CD4-positive, alpha-beta memory T cell (primary cell): ENCODE measurements at regions not wholly inside any gene's neighbourhood (a gene's known extent, or its start where the extent isn't known, plus 50 kb on each side); places are given as distances from the start of the nearest gene placed in this dataset.
"Not testable (repeated sequence)": the region's sequence is repeated elsewhere in the genome, so short reads cannot be mapped to it uniquely, and the experiment has no call there.

Experiments
- CTCF ChIA-PET: fragments of 350-600 bp; sonication (Branson Sonifier 250); formaldehyde crosslinking; loops from one replicate; lab custom pipeline; 2021; ENCODE audit warnings: inconsistent platforms; ENCODE audit not compliant: partially characterized antibody; lab: Charles Lee
- POLR2A ChIA-PET: fragments of 350-600 bp; sonication (Branson Sonifier 250); formaldehyde crosslinking; loops from one replicate; lab custom pipeline; 2021; ENCODE audit not compliant: partially characterized antibody; lab: Charles Lee
- DNase-seq, 5 donors: peaks; one replicate each; pipeline versions ENCODE4 v3.0.0 to v3.0.0-alpha.2; 2020 to 2022; ENCODE audit warnings: mixed read lengths in 1 of 5
- H3K27ac ChIP-seq: one replicate; pipeline ENCODE4 v1.7.0; 2013; ENCODE audit warnings: low read depth, low read length
- H3K27me3 ChIP-seq: 2 replicates; pipeline ENCODE4 v1.7.0; 2013; ENCODE audit warnings: mild to moderate bottlenecking, low read length, moderate library complexity; ENCODE audit not compliant: insufficient read depth
- H3K36me3 ChIP-seq: 2 replicates; pipeline ENCODE4 v1.7.0; 2013; ENCODE audit warnings: mild to moderate bottlenecking, low read length, moderate library complexity; ENCODE audit not compliant: insufficient read depth
- H3K4me1 ChIP-seq: 2 replicates; pipeline ENCODE4 v1.7.0; 2013; ENCODE audit warnings: mild to moderate bottlenecking, low read length, moderate library complexity; ENCODE audit not compliant: insufficient read depth
- H3K4me3 ChIP-seq, 2 donors: one replicate each; pipeline ENCODE4 v1.7.0; 2013; ENCODE audit warnings: low read length in 2 of 2, mild to moderate bottlenecking in 1 of 2
- H3K9me3 ChIP-seq, 2 donors: one replicate each; pipeline ENCODE4 v1.7.0; 2013; ENCODE audit warnings: low read length in 2 of 2, control low read depth in 1 of 2; ENCODE audit not compliant: control insufficient read depth in 1 of 2
- H3K27ac Mint-ChIP-seq, 7 donors: one replicate each; pipeline ENCODE4 v1.8.0; 2020 to 2021; ENCODE audit warnings: mixed read lengths in 7 of 7, mild to moderate bottlenecking in 6 of 7, inconsistent platforms in 3 of 7, moderate library complexity in 3 of 7
- H3K27me3 Mint-ChIP-seq, 2 donors: one replicate each; pipeline ENCODE4 v1.8.0; 2020 to 2021; ENCODE audit warnings: mixed read lengths in 2 of 2
- H3K36me3 Mint-ChIP-seq, 2 donors: one replicate each; pipeline ENCODE4 v1.8.0; 2020 to 2021; ENCODE audit warnings: mixed read lengths in 2 of 2, inconsistent platforms in 1 of 2, mild to moderate bottlenecking in 1 of 2
- H3K4me1 Mint-ChIP-seq, 4 donors: one replicate each; pipeline ENCODE4 v1.8.0; 2020 to 2021; ENCODE audit warnings: mixed read lengths in 4 of 4, mild to moderate bottlenecking in 1 of 4
- H3K4me3 Mint-ChIP-seq, 8 donors: one replicate each; pipeline ENCODE4 v1.8.0; 2020 to 2021; ENCODE audit warnings: mixed read lengths in 8 of 8, mild to moderate bottlenecking in 7 of 8, moderate library complexity in 6 of 8, inconsistent platforms in 3 of 8
- H3K9me3 Mint-ChIP-seq, 8 donors: one replicate each; pipeline ENCODE4 v1.8.0; 2020 to 2021; ENCODE audit warnings: mixed read lengths in 8 of 8, mild to moderate bottlenecking in 5 of 8, inconsistent platforms in 3 of 8, moderate library complexity in 1 of 8
- intact Hi-C: fragments of 100-400 bp; cut with micrococcal nuclease; formaldehyde crosslinking; loops from one replicate; pipeline ENCODE4 v1.15.1; 2023

GRCh38 chr7:94779861-94780260 is 123.9 kb upstream of the SGCE start:
- DNase-seq = no peak
- H3K27me3 ChIP-seq = no peaks in the 10 kb centered on the region
- ChIA-PET POLR2A (no interaction called here), CTCF (no interaction called here)
- H3K4me1 ChIP-seq = no peaks in the 10 kb centered on the region
- H3K27me3 Mint-ChIP-seq = no peaks in the 10 kb centered on the region
- H3K4me3 Mint-ChIP-seq = no peak overlapping the region
- H3K9me3 Mint-ChIP-seq = peaks cover 0 to 6% (median 1%) of the 10 kb centered on the region in 8 donors
- no peaks in the 10 kb centered on the region for H3K36me3 ChIP-seq
- no peaks in the 10 kb centered on the region for H3K36me3 Mint-ChIP-seq
- no peak overlapping the region for H3K4me3 ChIP-seq
- H3K9me3 ChIP-seq = no peaks in the 10 kb centered on the region
- H3K4me1 Mint-ChIP-seq = no peaks in the 10 kb centered on the region
- intact Hi-C loops = no loop called here
- no peak overlapping the region for H3K27ac Mint-ChIP-seq
- no peak overlapping the region for H3K27ac ChIP-seq

- H3K9me3 Mint-ChIP-seq = peaks cover 0 to 9% (median 3%) of the 10 kb centered on the region in 8 donors
Measured at GRCh38 chr7:94781236-94781635, 125.3 kb upstream of the SGCE start.

DNA sequence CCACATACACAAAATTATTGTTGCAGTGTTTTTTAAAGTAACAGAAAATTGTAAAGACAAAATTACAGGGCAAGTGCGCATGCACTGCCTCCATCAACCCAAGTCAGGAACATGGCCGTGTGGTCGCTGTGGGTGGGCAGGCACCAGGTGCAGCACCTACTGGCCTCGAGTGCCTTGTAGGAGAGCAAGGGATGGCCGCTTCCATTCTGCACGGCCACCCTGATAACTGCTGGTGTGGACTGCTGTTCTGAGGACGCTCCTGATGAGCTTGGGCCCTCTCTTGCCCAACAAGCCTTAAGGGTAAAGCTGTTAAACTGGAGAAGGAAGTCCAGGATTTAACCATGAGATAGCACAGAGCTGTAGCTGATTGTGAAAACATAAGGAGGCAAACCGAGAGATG is 124.6 kb upstream of the PPP1R9A start:
- Mint-ChIP-seq H3K27me3 (no peaks in the 10 kb centered on the region), H3K4me1 (no peaks in the 10 kb centered on the region), H3K9me3 (peaks cover 0 to 9% (median 3%) of the 10 kb centered on the region in 8 donors), H3K27ac (no peak overlapping the region), H3K4me3 (peak overlapping the region in 1 of 8 donors; percentile 62), H3K36me3 (no peaks in the 10 kb centered on the region)
- no peaks in the 10 kb centered on the region for H3K4me1 ChIP-seq
- ChIA-PET CTCF (no interaction called here), POLR2A (no interaction called here)
- H3K27me3 ChIP-seq = no peaks in the 10 kb centered on the region
- intact Hi-C loops = no loop called here
- H3K36me3 ChIP-seq = no peaks in the 10 kb centered on the region
- no peak overlapping the region for H3K27ac ChIP-seq
- H3K4me3 ChIP-seq = no peak overlapping the region
- no peak for DNase-seq
- no peaks in the 10 kb centered on the region for H3K9me3 ChIP-seq

More at GRCh38 chr7:94781236-94781635, 125.3 kb upstream of the SGCE start:
- Mint-ChIP-seq H3K4me3 (no peak overlapping the region), H3K4me1 (no peaks in the 10 kb centered on the region), H3K27ac (no peak overlapping the region), H3K36me3 (no peaks in the 10 kb centered on the region), H3K27me3 (no peaks in the 10 kb centered on the region)
- H3K27me3 ChIP-seq = no peaks in the 10 kb centered on the region
- intact Hi-C loops = no loop called here
- H3K9me3 ChIP-seq = no peaks in the 10 kb centered on the region
- ChIA-PET POLR2A (no interaction called here), CTCF (no interaction called here)
- H3K36me3 ChIP-seq = no peaks in the 10 kb centered on the region
- no peak for DNase-seq
- no peak overlapping the region for H3K27ac ChIP-seq
- no peaks in the 10 kb centered on the region for H3K4me1 ChIP-seq
- no peak overlapping the region for H3K4me3 ChIP-seq

GRCh38 chr7:94787285-94787684 is 120.1 kb upstream of the PPP1R9A start:
- CTCF ChIA-PET = no interaction called here
- Histone ChIP-seq H3K4me3 (no peak overlapping the region), H3K9me3 (no peaks in the 10 kb centered on the region), H3K4me1 (no peaks in the 10 kb centered on the region), H3K27ac (no peak overlapping the region), H3K27me3 (no peaks in the 10 kb centered on the region), H3K36me3 (no peaks in the 10 kb centered on the region)
- POLR2A ChIA-PET = no interaction called here
- Mint-ChIP-seq H3K36me3 (no peaks in the 10 kb centered on the region), H3K9me3 (peaks cover 0 to 15% (median 5%) of the 10 kb centered on the region in 8 donors), H3K4me1 (no peaks in the 10 kb centered on the region), H3K27ac (no peak overlapping the region), H3K27me3 (no peaks in the 10 kb centered on the region), H3K4me3 (no peak overlapping the region)
- intact Hi-C loops = no loop called here
- no peak for DNase-seq

GRCh38 chr7:94788378-94788777 is 119.0 kb upstream of the PPP1R9A start:
- intact Hi-C loops, H3K27me3 ChIP-seq, H3K27ac ChIP-seq, CTCF ChIA-PET, POLR2A ChIA-PET, DNase-seq, H3K4me1 ChIP-seq, H3K4me3 ChIP-seq, H3K27ac Mint-ChIP-seq, H3K36me3 Mint-ChIP-seq, H3K4me3 Mint-ChIP-seq, H3K4me1 Mint-ChIP-seq, H3K9me3 ChIP-seq, H3K36me3 ChIP-seq, H3K27me3 Mint-ChIP-seq: not testable (repeated sequence)
- peaks cover 0 to 15% (median 4%) of the 10 kb centered on the region in 8 donors for H3K9me3 Mint-ChIP-seq

- no peak overlapping the region for H3K27ac ChIP-seq
- no peaks in the 10 kb centered on the region for H3K4me1 Mint-ChIP-seq
- peaks cover 0 to 1% of the 10 kb centered on the region in 2 donors for H3K27me3 Mint-ChIP-seq
- peaks cover 0 to 8% (median 4%) of the 10 kb centered on the region in 8 donors for H3K9me3 Mint-ChIP-seq
- intact Hi-C loops = no loop called here
- H3K36me3 ChIP-seq = no peaks in the 10 kb centered on the region
- CTCF ChIA-PET = no interaction called here
- no peaks in the 10 kb centered on the region for H3K27me3 ChIP-seq
- no peak overlapping the region for H3K27ac Mint-ChIP-seq
- no peak for DNase-seq
- H3K9me3 ChIP-seq = no peaks in the 10 kb centered on the region
- no peak overlapping the region for H3K4me3 ChIP-seq
- H3K4me3 Mint-ChIP-seq = no peak overlapping the region
- H3K4me1 ChIP-seq = no peaks in the 10 kb centered on the region
- H3K36me3 Mint-ChIP-seq = no peaks in the 10 kb centered on the region
- POLR2A ChIA-PET = no interaction called here
Measured at GRCh38 chr7:94792241-94792640, 115.2 kb upstream of the PPP1R9A start.

- H3K9me3 Mint-ChIP-seq, intact Hi-C loops, H3K9me3 ChIP-seq, POLR2A ChIA-PET, H3K27me3 ChIP-seq, H3K4me3 ChIP-seq, H3K36me3 ChIP-seq, H3K27ac Mint-ChIP-seq, H3K36me3 Mint-ChIP-seq, DNase-seq, H3K27me3 Mint-ChIP-seq, H3K4me1 ChIP-seq, H3K4me1 Mint-ChIP-seq, CTCF ChIA-PET, H3K27ac ChIP-seq, H3K4me3 Mint-ChIP-seq: not testable (repeated sequence)
Measured at GRCh38 chr7:94797404-94797803, 110.0 kb upstream of the PPP1R9A start.

DNA sequence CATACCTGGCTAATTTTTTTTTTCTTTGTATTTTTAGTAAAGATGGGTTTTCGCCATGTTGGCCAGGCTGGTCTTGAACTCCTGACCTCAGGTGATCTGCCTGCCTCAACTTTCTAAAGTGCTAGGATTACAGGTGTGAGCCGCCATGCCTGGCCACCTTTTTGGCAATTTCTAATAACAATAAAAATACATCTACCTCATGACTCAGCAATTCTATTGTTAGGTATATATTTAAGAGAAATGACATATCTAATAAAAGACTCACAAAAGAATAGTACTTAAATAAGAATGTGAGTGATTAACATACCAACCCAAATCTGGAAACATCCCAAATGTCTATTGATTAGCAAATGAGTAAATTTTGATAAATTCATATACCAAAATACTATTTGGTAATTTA is 103.6 kb upstream of the PPP1R9A start:
- ChIA-PET POLR2A (no interaction called here), CTCF (no interaction called here)
- Mint-ChIP-seq H3K27me3 (no peaks in the 10 kb centered on the region), H3K4me1 (no peaks in the 10 kb centered on the region), H3K9me3 (peaks cover 0 to 4% (median 0%) of the 10 kb centered on the region in 8 donors), H3K27ac (no peak overlapping the region), H3K4me3 (no peak overlapping the region), H3K36me3 (no peaks in the 10 kb centered on the region)
- Histone ChIP-seq H3K9me3 (no peaks in the 10 kb centered on the region), H3K4me1 (no peaks in the 10 kb centered on the region), H3K27me3 (no peaks in the 10 kb centered on the region), H3K36me3 (no peaks in the 10 kb centered on the region), H3K4me3 (no peak overlapping the region), H3K27ac (no peak overlapping the region)
- intact Hi-C loops = no loop called here
- DNase-seq = no peak
